H1 (cell line): ENCODE measurements at regions not wholly inside any gene's neighbourhood (a gene's known extent, or its start where the extent isn't known, plus 50 kb on each side); places are given as distances from the start of the nearest gene placed in this dataset.

Experiments
- BRCA1 ChIP-seq: IDR thresholded peaks from 2 replicates; pipeline ENCODE4 v1.6.1; 2012; ENCODE audit warnings: low read depth, low read length, improper control_type of control experiment
- CTCF ChIP-seq, 3 experiments: IDR thresholded peaks; 1 replicate in 2 of 3; 2 replicates in 1 of 3; pipeline versions ENCODE4 v1.5.1 to v1.6.1; 2011; ENCODE audit warnings: low read length in 3 of 3, mild to moderate bottlenecking in 3 of 3, inconsistent platforms in 2 of 3, low read depth in 1 of 3, moderate library complexity in 1 of 3; ENCODE audit not compliant: insufficient read depth in 1 of 3; ENCODE audit errors: control extremely low read depth in 1 of 3
- EGR1 ChIP-seq: IDR thresholded peaks from 2 replicates; pipeline ENCODE4 v1.6.1; 2011; ENCODE audit warnings: low read depth, low read length, borderline replicate concordance
- EP300 ChIP-seq, 2 experiments: IDR thresholded peaks; 1 replicate in 1 of 2; 2 replicates in 1 of 2; pipeline ENCODE4 v1.6.1; 2011 to 2012; ENCODE audit warnings: low read depth in 2 of 2, low read length in 2 of 2, mild to moderate bottlenecking in 2 of 2, borderline replicate concordance in 1 of 2, inconsistent platforms in 1 of 2, moderate library complexity in 1 of 2
- GABPA ChIP-seq: IDR thresholded peaks from 2 replicates; pipeline ENCODE4 v1.6.1; 2011; ENCODE audit warnings: mild to moderate bottlenecking, low read length, moderate library complexity, borderline replicate concordance; ENCODE audit not compliant: insufficient read depth
- NANOG ChIP-seq: IDR thresholded peaks from 2 replicates; pipeline ENCODE4 v1.6.1; 2011; ENCODE audit warnings: low read length, low read depth, mild to moderate bottlenecking, inconsistent platforms; ENCODE audit not compliant: insufficient read depth, poor library complexity, severe bottlenecking
- POLR2A ChIP-seq, 2 experiments: IDR thresholded peaks; 1 replicate in 1 of 2; 2 replicates in 1 of 2; pipeline ENCODE4 v1.6.1; 2011; ENCODE audit warnings: low read depth in 2 of 2, low read length in 2 of 2, mild to moderate bottlenecking in 2 of 2; ENCODE audit errors: control extremely low read depth in 1 of 2
- POLR2AphosphoS5 ChIP-seq: IDR thresholded peaks from 2 replicates; pipeline ENCODE4 v1.6.1; 2011; ENCODE audit warnings: low read depth, low read length
- RFX5 ChIP-seq: IDR thresholded peaks from 2 replicates; pipeline ENCODE4 v1.6.1; 2011; ENCODE audit warnings: low read depth, low read length, improper control_type of control experiment, borderline replicate concordance
- YY1 ChIP-seq: IDR thresholded peaks from 2 replicates; pipeline ENCODE4 v1.6.1; 2011; ENCODE audit warnings: low read depth, mild to moderate bottlenecking, low read length

- no peak for TF ChIP-seq CTCF (IDR thresholded peaks at IDR 0.05; ENCODE audit: control extremely low read depth in 1 of 3, insufficient read depth in 1 of 3, low read depth in 1 of 3, low read length in 3 of 3)
- TF ChIP-seq YY1 = no peak
- TF ChIP-seq RFX5 = no peak
- no peak for TF ChIP-seq EP300 (IDR thresholded peaks at IDR 0.05; ENCODE audit: borderline replicate concordance in 1 of 2, low read depth in 2 of 2, low read length in 2 of 2)
- no peak for TF ChIP-seq NANOG
- TF ChIP-seq GABPA = no peak
- TF ChIP-seq EGR1 = no peak
- TF ChIP-seq BRCA1 = no peak
- TF ChIP-seq POLR2A (IDR thresholded peaks at IDR 0.05; ENCODE audit: control extremely low read depth in 1 of 2, low read depth in 2 of 2, low read length in 2 of 2) = no peak
- no peak for TF ChIP-seq POLR2AphosphoS5
These were observed 199.3 kb downstream of the RFC3 start for GRCh38 chr13:34017231-34017630.
